HepG2 (cell line): ENCODE measurements at regions not wholly inside any gene's neighbourhood (a gene's known extent, or its start where the extent isn't known, plus 50 kb on each side); places are given as distances from the start of the nearest gene placed in this dataset.

Experiments used
- ATAC-seq: fragments of 200-7000 bp; cut with Tn5 transposase; 3 replicates; pipeline ENCODE4 v1.9.1; 2020; ENCODE audit warnings: mild to moderate bottlenecking, moderate library complexity
- BruUV-seq: library from RNA; stranded (reverse); fragments of 400-500 nt; replicated peaks from 2 replicates; lab custom pipeline; 2021; lab: Mats Ljungman, UMichigan
- CTCF ChIA-PET: fragments of 300-600 bp; formaldehyde crosslinking; extraction: SDS; loops from one replicate; lab custom pipeline; 2021; ENCODE audit warnings: low total read pairs, inconsistent platforms, low intra/inter-chr PET ratio; lab: Yijun Ruan, JAX
- POLR2A ChIA-PET: fragments of 350-600 bp; sonication (Branson Sonifier 250); formaldehyde crosslinking; loops from one replicate; lab custom pipeline; 2020; ENCODE audit warnings: antibody characterized with exemption, inconsistent platforms; lab: Yijun Ruan, JAX
- DNase-seq: peaks from one replicate; pipeline ENCODE4 v3.0.0-alpha.2; 2015; ENCODE audit warnings: low spot score
- FAIRE-seq: peaks from 3 replicates; lab custom pipeline; 2011; peaks lifted over from hg19 to GRCh38; lab: Jason Lieb, UNC
- H2AFZ ChIP-seq: one replicate; pipeline ENCODE4 v1.6.1; 2011; ENCODE audit warnings: low read length, inconsistent platforms
- H3K27ac ChIP-seq: fragments of 300-600 bp; 3 replicates; pipeline ENCODE4 v1.8.0; 2011; ENCODE audit warnings: mixed run types, mild to moderate bottlenecking, mixed read lengths, low read length, inconsistent platforms; ENCODE audit not compliant: insufficient read depth; ENCODE audit errors: extremely low read length
- H3K27me3 ChIP-seq, 2 experiments: fragments of 200-600 bp in 1 of 2; 2 replicates in 1 of 2; 3 replicates in 1 of 2; pipeline versions ENCODE4 v1.6.0 to v1.8.0; 2011; ENCODE audit warnings: low read length in 2 of 2, mild to moderate bottlenecking in 2 of 2, moderate library complexity in 2 of 2, inconsistent platforms in 1 of 2; ENCODE audit not compliant: insufficient read depth in 2 of 2, control insufficient read depth in 1 of 2
- H3K36me3 ChIP-seq, 2 experiments: fragments of 200-600 bp in 1 of 2; replicated peaks in 1 of 2; 2 replicates in 1 of 2; 3 replicates in 1 of 2; pipeline versions ENCODE4 v1.5.1 to v1.8.0; 2011; ENCODE audit warnings: low read length in 2 of 2, inconsistent platforms in 1 of 2; ENCODE audit not compliant: insufficient read depth in 2 of 2, control insufficient read depth in 1 of 2
- H3K4me1 ChIP-seq: 2 replicates; pipeline ENCODE4 v1.5.1; 2012; ENCODE audit warnings: low read length, inconsistent platforms; ENCODE audit not compliant: insufficient read depth
- H3K4me2 ChIP-seq: 2 replicates; pipeline ENCODE4 v1.6.0; 2011; ENCODE audit warnings: low read depth, low read length, inconsistent platforms
- H3K4me3 ChIP-seq, 3 experiments: fragments of 200-600 bp in 1 of 3; sonication (generic), shearing (Covaris generic) in 1 of 3; replicated peaks in 1 of 3; 2 replicates each; pipeline ENCODE4 v1.5.1; 2011 to 2016; ENCODE audit warnings: low read length in 3 of 3, inconsistent platforms in 2 of 3, low read depth in 2 of 3, mild to moderate bottlenecking in 2 of 3, control low read depth in 1 of 3, mixed read lengths in 1 of 3; ENCODE audit not compliant: insufficient read depth in 1 of 3
- H3K79me2 ChIP-seq: one replicate; pipeline ENCODE4 v1.6.1; 2011; ENCODE audit warnings: low read length, inconsistent platforms; ENCODE audit not compliant: insufficient read depth
- H3K9ac ChIP-seq: 2 replicates; pipeline ENCODE4 v1.6.0; 2011; ENCODE audit warnings: mild to moderate bottlenecking, low read depth, low read length, inconsistent platforms; ENCODE audit not compliant: insufficient read depth
- H3K9me3 ChIP-seq: 2 replicates; pipeline ENCODE4 v1.5.1; 2012; ENCODE audit warnings: mild to moderate bottlenecking, low read length
- H4K20me1 ChIP-seq: 2 replicates; pipeline ENCODE4 v1.6.0; 2011; ENCODE audit warnings: inconsistent platforms, mild to moderate bottlenecking, low read length, moderate library complexity; ENCODE audit not compliant: insufficient read depth
- ATF6 ChIP-seq: sonication (generic); formaldehyde crosslinking; conservative IDR thresholded peaks from 2 replicates; pipeline ENCODE4 v1.4.0; 2020; ENCODE audit warnings: missing genetic modification reagents
- JUND ChIP-seq: sonication (generic); formaldehyde crosslinking; IDR thresholded peaks from 2 replicates; pipeline ENCODE4 v1.8.0; 2022; ENCODE audit warnings: mild to moderate bottlenecking, missing genetic modification reagents
- KDM2A ChIP-seq: sonication (generic); formaldehyde crosslinking; IDR thresholded peaks from 2 replicates; pipeline ENCODE4 v1.4.0; 2020; ENCODE audit warnings: low read depth, missing genetic modification reagents, borderline replicate concordance
- ZBTB20 ChIP-seq: sonication (generic); formaldehyde crosslinking; IDR thresholded peaks from 2 replicates; pipeline ENCODE4 v1.8.1; 2023; ENCODE audit warnings: missing genetic modification reagents, low read depth, mild to moderate bottlenecking, borderline replicate concordance
- ZBTB43 ChIP-seq: sonication (generic); formaldehyde crosslinking; conservative IDR thresholded peaks from 2 replicates; pipeline ENCODE4 v1.4.0; 2020; ENCODE audit warnings: missing genetic modification reagents
- ZNF275 ChIP-seq: sonication (generic); formaldehyde crosslinking; IDR thresholded peaks from 2 replicates; pipeline ENCODE4 v1.8.0; 2022; ENCODE audit warnings: missing genetic modification reagents, mild to moderate bottlenecking, inconsistent platforms, borderline replicate concordance
- ZNF549 ChIP-seq: sonication (generic); formaldehyde crosslinking; IDR thresholded peaks from 2 replicates; pipeline ENCODE4 v1.5.0; 2020; ENCODE audit warnings: missing genetic modification reagents
- ZNF550 ChIP-seq: sonication (generic); formaldehyde crosslinking; IDR thresholded peaks from 2 replicates; pipeline ENCODE4 v1.4.0; 2020; ENCODE audit warnings: mild to moderate bottlenecking, missing genetic modification reagents, borderline replicate concordance
- ZNF788 ChIP-seq: sonication (generic); formaldehyde crosslinking; IDR thresholded peaks from 2 replicates; pipeline ENCODE4 v1.5.0; 2020; ENCODE audit warnings: mild to moderate bottlenecking, missing genetic modification reagents, borderline replicate concordance
- ZNF800 ChIP-seq: sonication (generic); formaldehyde crosslinking; IDR thresholded peaks from 2 replicates; pipeline ENCODE4 v1.4.0; 2020; ENCODE audit warnings: missing genetic modification reagents
- WGBS: methylation state at CpG from one replicate; pipeline ENCODE4 v1.1.6; 2017; ENCODE audit warnings: low lambda C conversion rate; 5-methylcytosine and 5-hydroxymethylcytosine counted together
- in situ Hi-C: cut with HindIII; loops from 2 replicates; pipeline ENCODE4 v1.10.0; 2017; ENCODE audit warnings: low pct_unique_long_range_greater_than_20kb; ENCODE audit not compliant: extremely low pct_ligation_motif_present
- intact Hi-C: fragments of 100-400 bp; cut with micrococcal nuclease; formaldehyde crosslinking; loops from one replicate; pipeline ENCODE4 v1.10.0; 2022; ENCODE audit not compliant: unreplicated experiment

GRCh38 chr9:119726035-119726434 is 356.8 kb upstream of the BRINP1 start:
- no peak for ATAC-seq
- Histone ChIP-seq H3K4me1 (no peaks in the 10 kb centered on the region), H3K27me3 (no peaks in the 10 kb centered on the region), H3K9me3 (no peaks in the 10 kb centered on the region), H2AFZ (no peak overlapping the region), H3K27ac (no peak overlapping the region), H3K79me2 (no peaks in the 10 kb centered on the region), H4K20me1 (no peaks in the 10 kb centered on the region), H3K4me3 (no peak overlapping the region), H3K9ac (no peak overlapping the region), H3K36me3 (no peaks in the 10 kb centered on the region), H3K4me2 (no peak overlapping the region)
- 0% methylated on average over 3 of the region's 3 CpGs for WGBS
- no TSS peak for BruUV-seq
- TF ChIP-seq ZNF550 (CRISPR knock-in tag): no peak
- POLR2A ChIA-PET: no interaction called here
- CTCF ChIA-PET: no interaction called here
- in situ Hi-C loops (no loop called here), intact Hi-C loops (no loop called here)
- DNase-seq: no peak
- no peak for FAIRE-seq

- H2AFZ ChIP-seq: no peak overlapping the region
- H3K4me3 ChIP-seq: no peak overlapping the region
- no peak for FAIRE-seq
- no TSS peak for BruUV-seq
- no peak overlapping the region for H3K9ac ChIP-seq
- no peak overlapping the region for H3K27ac ChIP-seq
- ATAC-seq: no peak
- intact Hi-C loops (no loop called here), in situ Hi-C loops (no loop called here)
- no peaks in the 10 kb centered on the region for H3K4me1 ChIP-seq
- TF ChIP-seq KDM2A (no peak), JUND (CRISPR knock-in tag) (no peak), ZBTB20 (no peak), ZBTB43 (no peak), ZNF800 (CRISPR knock-in tag) (no peak), ZNF275 (CRISPR knock-in tag) (no peak), ZNF549 (CRISPR knock-in tag) (no peak), ZNF788 (CRISPR knock-in tag) (no peak), ATF6 (CRISPR knock-in tag) (no peak)
- no peaks in the 10 kb centered on the region for H3K79me2 ChIP-seq
- no peak overlapping the region for H3K4me2 ChIP-seq
- ChIA-PET POLR2A (no interaction called here), CTCF (no interaction called here)
- no peak for DNase-seq
- WGBS: 0% methylated on average over 2 of the region's 2 CpGs
- no peaks in the 10 kb centered on the region for H4K20me1 ChIP-seq
- H3K9me3 ChIP-seq: no peaks in the 10 kb centered on the region
- H3K36me3 ChIP-seq: no peaks in the 10 kb centered on the region
- H3K27me3 ChIP-seq: no peaks in the 10 kb centered on the region
Measured at GRCh38 chr9:119722384-119722783, 353.1 kb upstream of the BRINP1 start.
